ENCODE measurements at regions not wholly inside any gene's neighbourhood (a gene's known extent, or its start where the extent isn't known, plus 50 kb on each side); places are given as distances from the start of the nearest gene placed in this dataset.

DNA sequence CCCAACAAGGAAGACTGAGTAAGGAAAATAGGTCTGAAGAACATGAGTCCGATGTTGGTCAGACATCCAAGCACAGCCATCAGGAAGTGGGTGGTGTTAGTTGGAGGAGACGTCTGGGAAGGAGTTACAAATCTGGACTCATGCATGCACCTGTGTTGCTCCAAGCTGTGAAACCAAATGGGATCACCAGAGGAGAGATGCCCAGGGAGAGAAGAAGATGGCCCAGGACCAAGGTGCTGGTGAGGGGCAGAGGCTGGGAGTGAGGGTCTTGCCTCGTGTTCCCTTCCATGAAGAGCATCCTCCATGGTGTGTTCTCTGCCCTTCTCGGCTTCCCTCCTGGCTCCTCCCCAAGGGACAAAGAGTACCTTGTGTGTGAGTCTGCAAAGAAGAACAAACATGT, 405.6 kb downstream of the NPHP4 start:
- H3K36me3 ChIP-seq (ENCODE audit: control insufficient read depth in 4 of 4, insufficient read depth in 3 of 4, low read depth in 1 of 4, low read length in 3 of 4) = no peaks in the 10 kb centered on the region
- TF ChIP-seq HNF4A (conservative IDR thresholded peaks at IDR 0.05) (no peak), FOXA1 (IDR thresholded peaks at IDR 0.05) (no peak), RAD21 (IDR thresholded peaks at IDR 0.05) (no peak), TAF1 (conservative IDR thresholded peaks at IDR 0.05) (no peak), YY1 (IDR thresholded peaks at IDR 0.05) (no peak), RXRA (IDR thresholded peaks at IDR 0.05) (no peak), GABPA (IDR thresholded peaks at IDR 0.05 in 1 of 2, conservative IDR thresholded peaks at IDR 0.05 in 1 of 2) (no peak), JUND (IDR thresholded peaks at IDR 0.05) (no peak), FOXA2 (IDR thresholded peaks at IDR 0.05) (no peak), SP1 (IDR thresholded peaks at IDR 0.05) (no peak)
- TF ChIP-seq, protein P1, sequence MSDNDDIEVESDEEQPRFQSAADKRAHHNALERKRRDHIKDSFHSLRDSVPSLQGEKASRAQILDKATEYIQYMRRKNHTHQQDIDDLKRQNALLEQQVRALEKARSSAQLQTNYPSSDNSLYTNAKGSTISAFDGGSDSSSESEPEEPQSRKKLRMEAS (IDR thresholded peaks at IDR 0.05) = no peak
- TF ChIP-seq, protein P2, sequence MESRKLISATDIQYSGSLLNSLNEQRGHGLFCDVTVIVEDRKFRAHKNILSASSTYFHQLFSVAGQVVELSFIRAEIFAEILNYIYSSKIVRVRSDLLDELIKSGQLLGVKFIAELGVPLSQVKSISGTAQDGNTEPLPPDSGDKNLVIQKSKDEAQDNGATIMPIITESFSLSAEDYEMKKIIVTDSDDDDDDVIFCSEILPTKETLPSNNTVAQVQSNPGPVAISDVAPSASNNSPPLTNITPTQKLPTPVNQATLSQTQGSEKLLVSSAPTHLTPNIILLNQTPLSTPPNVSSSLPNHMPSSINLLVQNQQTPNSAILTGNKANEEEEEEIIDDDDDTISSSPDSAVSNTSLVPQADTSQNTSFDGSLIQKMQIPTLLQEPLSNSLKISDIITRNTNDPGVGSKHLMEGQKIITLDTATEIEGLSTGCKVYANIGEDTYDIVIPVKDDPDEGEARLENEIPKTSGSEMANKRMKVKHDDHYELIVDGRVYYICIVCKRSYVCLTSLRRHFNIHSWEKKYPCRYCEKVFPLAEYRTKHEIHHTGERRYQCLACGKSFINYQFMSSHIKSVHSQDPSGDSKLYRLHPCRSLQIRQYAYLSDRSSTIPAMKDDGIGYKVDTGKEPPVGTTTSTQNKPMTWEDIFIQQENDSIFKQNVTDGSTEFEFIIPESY (IDR thresholded peaks at IDR 0.05) = no peak
- TF ChIP-seq, protein P3, sequence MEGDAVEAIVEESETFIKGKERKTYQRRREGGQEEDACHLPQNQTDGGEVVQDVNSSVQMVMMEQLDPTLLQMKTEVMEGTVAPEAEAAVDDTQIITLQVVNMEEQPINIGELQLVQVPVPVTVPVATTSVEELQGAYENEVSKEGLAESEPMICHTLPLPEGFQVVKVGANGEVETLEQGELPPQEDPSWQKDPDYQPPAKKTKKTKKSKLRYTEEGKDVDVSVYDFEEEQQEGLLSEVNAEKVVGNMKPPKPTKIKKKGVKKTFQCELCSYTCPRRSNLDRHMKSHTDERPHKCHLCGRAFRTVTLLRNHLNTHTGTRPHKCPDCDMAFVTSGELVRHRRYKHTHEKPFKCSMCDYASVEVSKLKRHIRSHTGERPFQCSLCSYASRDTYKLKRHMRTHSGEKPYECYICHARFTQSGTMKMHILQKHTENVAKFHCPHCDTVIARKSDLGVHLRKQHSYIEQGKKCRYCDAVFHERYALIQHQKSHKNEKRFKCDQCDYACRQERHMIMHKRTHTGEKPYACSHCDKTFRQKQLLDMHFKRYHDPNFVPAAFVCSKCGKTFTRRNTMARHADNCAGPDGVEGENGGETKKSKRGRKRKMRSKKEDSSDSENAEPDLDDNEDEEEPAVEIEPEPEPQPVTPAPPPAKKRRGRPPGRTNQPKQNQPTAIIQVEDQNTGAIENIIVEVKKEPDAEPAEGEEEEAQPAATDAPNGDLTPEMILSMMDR (IDR thresholded peaks at IDR 0.05; ENCODE audit: low read depth, low read length, missing input control) = no peak
- TF ChIP-seq, protein P4, sequence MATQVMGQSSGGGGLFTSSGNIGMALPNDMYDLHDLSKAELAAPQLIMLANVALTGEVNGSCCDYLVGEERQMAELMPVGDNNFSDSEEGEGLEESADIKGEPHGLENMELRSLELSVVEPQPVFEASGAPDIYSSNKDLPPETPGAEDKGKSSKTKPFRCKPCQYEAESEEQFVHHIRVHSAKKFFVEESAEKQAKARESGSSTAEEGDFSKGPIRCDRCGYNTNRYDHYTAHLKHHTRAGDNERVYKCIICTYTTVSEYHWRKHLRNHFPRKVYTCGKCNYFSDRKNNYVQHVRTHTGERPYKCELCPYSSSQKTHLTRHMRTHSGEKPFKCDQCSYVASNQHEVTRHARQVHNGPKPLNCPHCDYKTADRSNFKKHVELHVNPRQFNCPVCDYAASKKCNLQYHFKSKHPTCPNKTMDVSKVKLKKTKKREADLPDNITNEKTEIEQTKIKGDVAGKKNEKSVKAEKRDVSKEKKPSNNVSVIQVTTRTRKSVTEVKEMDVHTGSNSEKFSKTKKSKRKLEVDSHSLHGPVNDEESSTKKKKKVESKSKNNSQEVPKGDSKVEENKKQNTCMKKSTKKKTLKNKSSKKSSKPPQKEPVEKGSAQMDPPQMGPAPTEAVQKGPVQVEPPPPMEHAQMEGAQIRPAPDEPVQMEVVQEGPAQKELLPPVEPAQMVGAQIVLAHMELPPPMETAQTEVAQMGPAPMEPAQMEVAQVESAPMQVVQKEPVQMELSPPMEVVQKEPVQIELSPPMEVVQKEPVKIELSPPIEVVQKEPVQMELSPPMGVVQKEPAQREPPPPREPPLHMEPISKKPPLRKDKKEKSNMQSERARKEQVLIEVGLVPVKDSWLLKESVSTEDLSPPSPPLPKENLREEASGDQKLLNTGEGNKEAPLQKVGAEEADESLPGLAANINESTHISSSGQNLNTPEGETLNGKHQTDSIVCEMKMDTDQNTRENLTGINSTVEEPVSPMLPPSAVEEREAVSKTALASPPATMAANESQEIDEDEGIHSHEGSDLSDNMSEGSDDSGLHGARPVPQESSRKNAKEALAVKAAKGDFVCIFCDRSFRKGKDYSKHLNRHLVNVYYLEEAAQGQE (IDR thresholded peaks at IDR 0.05) = no peak
- TF ChIP-seq, protein P5, sequence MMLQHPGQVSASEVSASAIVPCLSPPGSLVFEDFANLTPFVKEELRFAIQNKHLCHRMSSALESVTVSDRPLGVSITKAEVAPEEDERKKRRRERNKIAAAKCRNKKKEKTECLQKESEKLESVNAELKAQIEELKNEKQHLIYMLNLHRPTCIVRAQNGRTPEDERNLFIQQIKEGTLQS (IDR thresholded peaks at IDR 0.05) = no peak
- peaks cover 0 to 9% (median 5%) of the 10 kb centered on the region in 4 donors for H3K9me3 ChIP-seq (ENCODE audit: control insufficient read depth in 4 of 4, low read length in 3 of 4)
- no peak overlapping the region for H3K4me3 ChIP-seq (ENCODE audit: low read depth in 1 of 3, low read length in 3 of 3)
- WGBS = 72% methylated on average over 4 of the region's 4 CpGs
- no peaks in the 10 kb centered on the region for H3K27me3 ChIP-seq (ENCODE audit: control insufficient read depth in 4 of 4, insufficient read depth in 4 of 4, low read length in 3 of 4)
- H3K9ac ChIP-seq (ENCODE audit: low read depth in 1 of 2, low read length in 2 of 2) = no peak overlapping the region
- H3K4me1 ChIP-seq (ENCODE audit: control insufficient read depth in 4 of 4, insufficient read depth in 4 of 4, low read length in 3 of 4) = no peaks in the 10 kb centered on the region
- no peak for DNase-seq (ENCODE audit: low spot score)
- H3K27ac ChIP-seq (ENCODE audit: low read depth in 1 of 2, low read length in 2 of 2) = no peak overlapping the region

DNA sequence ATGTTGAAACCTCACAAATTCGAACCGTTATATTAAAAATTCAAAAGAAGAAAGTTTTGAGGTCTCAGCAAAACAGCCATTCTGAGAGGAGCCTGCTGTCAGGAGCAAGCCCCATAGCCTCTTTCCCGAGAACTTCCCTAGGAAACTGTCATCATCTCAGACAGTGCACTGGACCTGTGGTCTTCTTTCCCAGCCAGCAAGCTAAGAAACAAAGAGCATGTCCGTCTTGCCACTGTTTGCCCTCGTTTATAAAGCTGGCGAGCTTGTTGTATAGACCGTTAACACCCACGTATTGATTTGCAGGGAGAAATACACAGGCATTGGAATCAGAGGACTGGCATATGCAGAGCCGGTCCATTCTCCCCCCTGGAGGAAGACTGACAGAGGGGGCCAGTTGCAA, 407.0 kb downstream of the NPHP4 start:
- TF ChIP-seq RXRA (IDR thresholded peaks at IDR 0.05) (no peak), NR2F2 (IDR thresholded peaks at IDR 0.05) (no peak), HNF4G (IDR thresholded peaks at IDR 0.05) (no peak), GABPA (IDR thresholded peaks at IDR 0.05 in 1 of 2, conservative IDR thresholded peaks at IDR 0.05 in 1 of 2) (no peak), TAF1 (conservative IDR thresholded peaks at IDR 0.05) (no peak), FOXA1 (IDR thresholded peaks at IDR 0.05) (no peak), SP1 (IDR thresholded peaks at IDR 0.05) (no peak)
- no peaks in the 10 kb centered on the region for H3K4me1 ChIP-seq (ENCODE audit: control insufficient read depth in 4 of 4, insufficient read depth in 4 of 4, low read length in 3 of 4)
- no peak for DNase-seq (ENCODE audit: low spot score)
- H3K27ac ChIP-seq (ENCODE audit: low read depth in 1 of 2, low read length in 2 of 2) = no peak overlapping the region
- H3K36me3 ChIP-seq (ENCODE audit: control insufficient read depth in 4 of 4, insufficient read depth in 3 of 4, low read depth in 1 of 4, low read length in 3 of 4) = no peaks in the 10 kb centered on the region
- no peak overlapping the region for H3K9ac ChIP-seq (ENCODE audit: low read depth in 1 of 2, low read length in 2 of 2)
- WGBS = 46% methylated on average over 9 of the region's 9 CpGs
- no peak overlapping the region for H3K4me3 ChIP-seq (ENCODE audit: low read depth in 1 of 3, low read length in 3 of 3)
- H3K27me3 ChIP-seq (ENCODE audit: control insufficient read depth in 4 of 4, insufficient read depth in 4 of 4, low read length in 3 of 4) = no peaks in the 10 kb centered on the region
- peaks cover 0 to 7% (median 1%) of the 10 kb centered on the region in 4 donors for H3K9me3 ChIP-seq (ENCODE audit: control insufficient read depth in 4 of 4, low read length in 3 of 4)
